ENCODE measurements at regions not wholly inside any gene's neighbourhood (a gene's known extent, or its start where the extent isn't known, plus 50 kb on each side); places are given as distances from the start of the nearest gene placed in this dataset.

- Histone ChIP-seq H3K4me3 (replicated peaks in 1 of 3; ENCODE audit: insufficient read depth in 1 of 3, low read depth in 1 of 3, low read length in 3 of 3) (no peak overlapping the region), H3K36me3 (ENCODE audit: control insufficient read depth in 2 of 2, extremely low read depth in 1 of 2, insufficient read depth in 2 of 2, low read length in 2 of 2) (no peaks in the 10 kb centered on the region), H3K9ac (replicated peaks; ENCODE audit: extremely low read depth, insufficient read depth, low read length) (no peak overlapping the region), H3K27ac (ENCODE audit: insufficient read depth, low read depth, low read length) (no peak overlapping the region), H3K4me2 (ENCODE audit: insufficient read depth, low read length) (no peak overlapping the region), H3K9me3 (replicated peaks; ENCODE audit: control insufficient read depth, insufficient read depth, low read length) (peaks cover 2% of the 10 kb centered on the region), H4K20me1 (replicated peaks; ENCODE audit: control insufficient read depth, extremely low read depth, insufficient read depth, low read length) (no peaks in the 10 kb centered on the region), H3K4me1 (ENCODE audit: control insufficient read depth, extremely low read depth, insufficient read depth, low read length) (no peaks in the 10 kb centered on the region), H3K9me1 (replicated peaks; ENCODE audit: control insufficient read depth, extremely low read depth, insufficient read depth, low read length) (no peaks in the 10 kb centered on the region), H3K27me3 (ENCODE audit: control insufficient read depth in 2 of 2, insufficient read depth in 2 of 2, low read length in 2 of 2) (no peaks in the 10 kb centered on the region), H3K79me2 (ENCODE audit: control insufficient read depth, insufficient read depth, low read length) (no peaks in the 10 kb centered on the region), H2AFZ (ENCODE audit: low read depth, low read length) (no peak overlapping the region)
- intact Hi-C loops (cut with micrococcal nuclease) = no loop called here
- POLR2A ChIA-PET = no interaction called here
- dilution Hi-C loops (cut with MboI; ENCODE audit: extremely low pct_ligation_motif_present, low sequenced_read_pairs) = no loop called here
- DNase-seq (ENCODE audit: low read depth, low spot score) (no peak), FAIRE-seq (no peak)
- BruUV-seq (replicated peaks) = no TSS peak
- TF ChIP-seq JUN (IDR thresholded peaks at IDR 0.05; ENCODE audit: borderline replicate concordance, insufficient read depth, insufficient read length, low read depth) (no peak), POLR2A (IDR thresholded peaks at IDR 0.05; ENCODE audit: low read depth, low read length) (no peak), GATA2 (IDR thresholded peaks at IDR 0.05; ENCODE audit: insufficient read depth, insufficient read length, low read depth, low read length) (no peak), MYC (IDR thresholded peaks at IDR 0.05; ENCODE audit: low read depth, low read length) (no peak), FOS (IDR thresholded peaks at IDR 0.05; ENCODE audit: borderline replicate concordance, insufficient read depth, low read length) (no peak), EZH2 (IDR thresholded peaks at IDR 0.05; ENCODE audit: borderline replicate concordance, low read depth, low read length, severe bottlenecking) (no peak), POLR2AphosphoS5 (IDR thresholded peaks at IDR 0.05; ENCODE audit: insufficient read depth, low read depth, low read length) (no peak)
- CTCF ChIA-PET = no interaction called here
Measured at GRCh38 chr10:131802156-131802915, 98.5 kb upstream of the PPP2R2D start.

- intact Hi-C loops (cut with micrococcal nuclease) (no loop called here), dilution Hi-C loops (cut with MboI; ENCODE audit: extremely low pct_ligation_motif_present, low sequenced_read_pairs) (no loop called here)
- Histone ChIP-seq H3K36me3 (ENCODE audit: control insufficient read depth in 2 of 2, extremely low read depth in 1 of 2, insufficient read depth in 2 of 2, low read length in 2 of 2) (no peaks in the 10 kb centered on the region), H3K4me2 (ENCODE audit: insufficient read depth, low read length) (no peak overlapping the region), H3K9me3 (replicated peaks; ENCODE audit: control insufficient read depth, insufficient read depth, low read length) (peaks cover 2% of the 10 kb centered on the region), H3K27me3 (ENCODE audit: control insufficient read depth in 2 of 2, insufficient read depth in 2 of 2, low read length in 2 of 2) (no peaks in the 10 kb centered on the region), H3K9me1 (replicated peaks; ENCODE audit: control insufficient read depth, extremely low read depth, insufficient read depth, low read length) (no peaks in the 10 kb centered on the region), H3K27ac (ENCODE audit: insufficient read depth, low read depth, low read length) (no peak overlapping the region), H3K79me2 (ENCODE audit: control insufficient read depth, insufficient read depth, low read length) (no peaks in the 10 kb centered on the region), H3K4me1 (ENCODE audit: control insufficient read depth, extremely low read depth, insufficient read depth, low read length) (no peaks in the 10 kb centered on the region), H3K4me3 (replicated peaks in 1 of 3; ENCODE audit: insufficient read depth in 1 of 3, low read depth in 1 of 3, low read length in 3 of 3) (no peak overlapping the region), H4K20me1 (replicated peaks; ENCODE audit: control insufficient read depth, extremely low read depth, insufficient read depth, low read length) (no peaks in the 10 kb centered on the region), H3K9ac (replicated peaks; ENCODE audit: extremely low read depth, insufficient read depth, low read length) (no peak overlapping the region), H2AFZ (ENCODE audit: low read depth, low read length) (no peak overlapping the region)
- CTCF ChIA-PET = no interaction called here
- no peak for TF ChIP-seq FOS (IDR thresholded peaks at IDR 0.05; ENCODE audit: borderline replicate concordance, insufficient read depth, low read length)
- TF ChIP-seq EZH2 (IDR thresholded peaks at IDR 0.05; ENCODE audit: borderline replicate concordance, low read depth, low read length, severe bottlenecking) = no peak
- TF ChIP-seq GATA2 (IDR thresholded peaks at IDR 0.05; ENCODE audit: insufficient read depth, insufficient read length, low read depth, low read length) = no peak
- TF ChIP-seq JUN (IDR thresholded peaks at IDR 0.05; ENCODE audit: borderline replicate concordance, insufficient read depth, insufficient read length, low read depth) = no peak
- TF ChIP-seq CTCF (IDR thresholded peaks at IDR 0.05; ENCODE audit: extremely low read depth in 1 of 2, insufficient read depth in 1 of 2, low read depth in 1 of 2, low read length in 2 of 2) = no peak
- FAIRE-seq (no peak), DNase-seq (ENCODE audit: low read depth, low spot score) (no peak)
- no TSS peak for BruUV-seq (replicated peaks)
- POLR2A ChIA-PET = no interaction called here
Measured at GRCh38 chr10:131802996-131803395, 97.8 kb upstream of the PPP2R2D start.
